ENCODE measurements at regions not wholly inside any gene's neighbourhood (a gene's known extent, or its start where the extent isn't known, plus 50 kb on each side); places are given as distances from the start of the nearest gene placed in this dataset.

- Histone ChIP-seq H4K20me1 (ENCODE audit: insufficient read depth, low read length) (no peaks in the 10 kb centered on the region), H3K4me3 (ENCODE audit: low read length) (no peak overlapping the region), H3K36me3 (replicated peaks; ENCODE audit: low read depth, low read length) (no peaks in the 10 kb centered on the region), H3K27ac (ENCODE audit: low read length) (no peak overlapping the region), H3K4me2 (ENCODE audit: low read length) (no peak overlapping the region), H2AFZ (ENCODE audit: low read depth, low read length) (no peak overlapping the region), H3K79me2 (ENCODE audit: low read length) (no peaks in the 10 kb centered on the region), H3K9me3 (ENCODE audit: insufficient read depth, low read length) (no peaks in the 10 kb centered on the region), H3K27me3 (ENCODE audit: low read depth, low read length) (no peaks in the 10 kb centered on the region), H3K4me1 (ENCODE audit: low read length) (no peaks in the 10 kb centered on the region), H3K9ac (ENCODE audit: low read length) (no peak overlapping the region)
- TF ChIP-seq EZH2phosphoT487 (IDR thresholded peaks at IDR 0.05; ENCODE audit: low read depth) = no peak
- TF ChIP-seq, protein P1, sequence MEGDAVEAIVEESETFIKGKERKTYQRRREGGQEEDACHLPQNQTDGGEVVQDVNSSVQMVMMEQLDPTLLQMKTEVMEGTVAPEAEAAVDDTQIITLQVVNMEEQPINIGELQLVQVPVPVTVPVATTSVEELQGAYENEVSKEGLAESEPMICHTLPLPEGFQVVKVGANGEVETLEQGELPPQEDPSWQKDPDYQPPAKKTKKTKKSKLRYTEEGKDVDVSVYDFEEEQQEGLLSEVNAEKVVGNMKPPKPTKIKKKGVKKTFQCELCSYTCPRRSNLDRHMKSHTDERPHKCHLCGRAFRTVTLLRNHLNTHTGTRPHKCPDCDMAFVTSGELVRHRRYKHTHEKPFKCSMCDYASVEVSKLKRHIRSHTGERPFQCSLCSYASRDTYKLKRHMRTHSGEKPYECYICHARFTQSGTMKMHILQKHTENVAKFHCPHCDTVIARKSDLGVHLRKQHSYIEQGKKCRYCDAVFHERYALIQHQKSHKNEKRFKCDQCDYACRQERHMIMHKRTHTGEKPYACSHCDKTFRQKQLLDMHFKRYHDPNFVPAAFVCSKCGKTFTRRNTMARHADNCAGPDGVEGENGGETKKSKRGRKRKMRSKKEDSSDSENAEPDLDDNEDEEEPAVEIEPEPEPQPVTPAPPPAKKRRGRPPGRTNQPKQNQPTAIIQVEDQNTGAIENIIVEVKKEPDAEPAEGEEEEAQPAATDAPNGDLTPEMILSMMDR (IDR thresholded peaks at IDR 0.05; ENCODE audit: low read depth, low read length) = no peak
Measured at GRCh38 chr2:139383532-139383931, 603.3 kb upstream of the NXPH2 start.

DNA sequence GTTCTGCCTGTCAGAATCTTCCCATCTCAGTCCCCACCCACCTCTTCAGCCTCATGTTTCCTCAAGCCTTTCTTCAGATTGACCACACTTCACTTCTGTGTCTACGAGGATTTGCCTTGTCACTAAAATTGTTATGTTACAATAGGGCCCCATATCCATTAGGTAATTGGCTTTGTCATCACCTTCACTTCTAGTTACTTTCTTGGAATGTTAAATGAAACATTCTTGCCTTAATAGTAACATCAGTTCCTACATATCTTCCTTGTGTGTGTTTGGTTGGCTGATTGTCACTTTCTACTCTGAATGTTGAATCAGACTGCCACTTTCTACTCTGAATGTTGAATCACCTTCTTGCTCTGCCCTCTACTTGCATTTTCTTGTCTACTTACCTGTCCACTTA lies 599.9 kb upstream of the NXPH2 start:
- H3K79me2 ChIP-seq (ENCODE audit: low read length) = no peaks in the 10 kb centered on the region
- H3K9ac ChIP-seq (ENCODE audit: low read length) = no peak overlapping the region
- no peaks in the 10 kb centered on the region for H3K4me1 ChIP-seq (ENCODE audit: low read length)
- TF ChIP-seq EZH2phosphoT487 (IDR thresholded peaks at IDR 0.05; ENCODE audit: low read depth) = no peak
- TF ChIP-seq, protein P1 (IDR thresholded peaks at IDR 0.05; ENCODE audit: low read depth, low read length) = no peak
- no peak overlapping the region for H2AFZ ChIP-seq (ENCODE audit: low read depth, low read length)
- no peak overlapping the region for H3K27ac ChIP-seq (ENCODE audit: low read length)
- no peak overlapping the region for H3K4me3 ChIP-seq (ENCODE audit: low read length)
- no peaks in the 10 kb centered on the region for H3K36me3 ChIP-seq (replicated peaks; ENCODE audit: low read depth, low read length)
- H4K20me1 ChIP-seq (ENCODE audit: insufficient read depth, low read length) = no peaks in the 10 kb centered on the region
- no peaks in the 10 kb centered on the region for H3K27me3 ChIP-seq (ENCODE audit: low read depth, low read length)
- H3K9me3 ChIP-seq (ENCODE audit: insufficient read depth, low read length) = no peaks in the 10 kb centered on the region
- no peak overlapping the region for H3K4me2 ChIP-seq (ENCODE audit: low read length)

DNA sequence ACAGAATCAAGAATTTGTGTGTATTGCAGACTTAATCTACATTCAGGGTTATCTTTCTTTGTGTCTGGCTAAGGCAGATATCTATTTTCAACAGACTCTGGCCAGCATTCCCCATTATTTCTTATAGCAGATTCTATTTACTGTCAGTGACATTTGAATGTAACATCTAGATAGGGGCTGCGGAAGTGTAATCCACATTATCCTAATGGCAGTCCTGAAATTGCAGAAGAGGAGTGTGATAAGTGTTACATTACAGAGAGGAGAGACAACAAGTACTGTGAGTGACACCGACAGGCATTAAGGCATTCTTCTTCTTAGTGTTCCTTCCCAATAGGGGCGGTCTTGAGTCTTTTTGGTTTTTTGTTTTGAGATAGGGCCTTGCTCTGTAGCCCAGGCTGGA lies 598.2 kb upstream of the NXPH2 start:
- H3K36me3 ChIP-seq (replicated peaks; ENCODE audit: low read depth, low read length) = no peaks in the 10 kb centered on the region
- no peak for TF ChIP-seq EZH2phosphoT487 (IDR thresholded peaks at IDR 0.05; ENCODE audit: low read depth)
- TF ChIP-seq, protein P1 (IDR thresholded peaks at IDR 0.05; ENCODE audit: low read depth, low read length) = no peak
- H3K9ac ChIP-seq (ENCODE audit: low read length) = no peak overlapping the region
- no peak overlapping the region for H3K4me3 ChIP-seq (ENCODE audit: low read length)
- no peak overlapping the region for H2AFZ ChIP-seq (ENCODE audit: low read depth, low read length)
- H3K9me3 ChIP-seq (ENCODE audit: insufficient read depth, low read length) = no peaks in the 10 kb centered on the region
- no peak overlapping the region for H3K4me2 ChIP-seq (ENCODE audit: low read length)
- no peak overlapping the region for H3K27ac ChIP-seq (ENCODE audit: low read length)
- no peaks in the 10 kb centered on the region for H3K79me2 ChIP-seq (ENCODE audit: low read length)
- H4K20me1 ChIP-seq (ENCODE audit: insufficient read depth, low read length) = no peaks in the 10 kb centered on the region
- H3K27me3 ChIP-seq (ENCODE audit: low read depth, low read length) = no peaks in the 10 kb centered on the region
- H3K4me1 ChIP-seq (ENCODE audit: low read length) = no peaks in the 10 kb centered on the region

DNA sequence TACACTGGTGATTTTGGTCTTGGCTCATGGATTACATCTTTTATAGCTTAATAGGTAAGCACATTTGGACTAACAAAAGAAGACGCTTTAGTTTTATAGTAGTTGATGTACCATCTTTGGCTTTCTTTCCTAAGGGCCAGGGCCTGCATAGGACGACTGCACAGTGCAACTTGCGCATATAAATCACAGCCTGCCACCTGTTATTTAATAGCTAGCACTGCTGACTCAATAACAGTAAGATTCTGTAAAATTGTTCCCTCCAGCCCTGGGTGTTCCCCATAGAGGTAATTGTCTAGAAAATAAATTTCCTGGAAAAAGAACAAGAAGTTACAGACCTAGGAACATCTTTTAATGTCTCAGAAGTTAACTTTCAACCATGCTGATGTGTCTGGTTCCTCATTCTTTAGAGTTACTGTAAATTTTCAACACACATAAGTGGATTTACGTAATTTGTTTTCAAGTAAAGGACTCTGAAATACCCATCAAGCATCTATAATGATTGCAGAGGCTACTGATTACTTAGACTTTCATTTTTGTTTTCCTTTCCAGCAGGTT lies 594.2 kb upstream of the NXPH2 start:
- TF ChIP-seq, protein P1 (IDR thresholded peaks at IDR 0.05; ENCODE audit: low read depth, low read length) = no peak
- TF ChIP-seq EZH2phosphoT487 (IDR thresholded peaks at IDR 0.05; ENCODE audit: low read depth) = no peak
- no peaks in the 10 kb centered on the region for H3K27me3 ChIP-seq (ENCODE audit: low read depth, low read length)
- H3K9ac ChIP-seq (ENCODE audit: low read length) = no peak overlapping the region
- no peaks in the 10 kb centered on the region for H3K36me3 ChIP-seq (replicated peaks; ENCODE audit: low read depth, low read length)
- H3K4me2 ChIP-seq (ENCODE audit: low read length) = no peak overlapping the region
- no peak overlapping the region for H2AFZ ChIP-seq (ENCODE audit: low read depth, low read length)
- H3K79me2 ChIP-seq (ENCODE audit: low read length) = no peaks in the 10 kb centered on the region
- H3K27ac ChIP-seq (ENCODE audit: low read length) = no peak overlapping the region
- H3K4me1 ChIP-seq (ENCODE audit: low read length) = no peaks in the 10 kb centered on the region
- H3K4me3 ChIP-seq (ENCODE audit: low read length) = no peak overlapping the region
- H4K20me1 ChIP-seq (ENCODE audit: insufficient read depth, low read length) = no peaks in the 10 kb centered on the region
- no peaks in the 10 kb centered on the region for H3K9me3 ChIP-seq (ENCODE audit: insufficient read depth, low read length)

All from OCI-LY3 (cell line).